ENCODE measurements at regions not wholly inside any gene's neighbourhood (a gene's known extent, or its start where the extent isn't known, plus 50 kb on each side); places are given as distances from the start of the nearest gene placed in this dataset.

- DNase-seq (ENCODE audit: low read depth, low spot score): no peak
- no peak overlapping the region for H3K4me3 ChIP-seq (ENCODE audit: low read depth, low read length)
- CTCF ChIA-PET: no interaction called here
- TF ChIP-seq CTCF (IDR thresholded peaks at IDR 0.05; ENCODE audit: insufficient read depth, low read length, missing control alignments): no peak
- POLR2A ChIA-PET: no interaction called here
Observed at GRCh38 chr7:18180685-18181084, 153.0 kb upstream of the PRPS1L1 start.

- POLR2A ChIA-PET: no interaction called here
- CTCF ChIA-PET: no interaction called here
- no peak for TF ChIP-seq CTCF (IDR thresholded peaks at IDR 0.05; ENCODE audit: insufficient read depth, low read length, missing control alignments)
- no peak for DNase-seq (ENCODE audit: low read depth, low spot score)
- H3K4me3 ChIP-seq (ENCODE audit: low read depth, low read length): no peak overlapping the region
Observed at GRCh38 chr7:18189500-18190126, 162.0 kb upstream of the PRPS1L1 start.

GRCh38 chr7:18191341-18191740 lies 163.7 kb upstream of the PRPS1L1 start:
- DNase-seq (ENCODE audit: low read depth, low spot score): no peak
- H3K4me3 ChIP-seq (ENCODE audit: low read depth, low read length): no peak overlapping the region
- TF ChIP-seq CTCF (IDR thresholded peaks at IDR 0.05; ENCODE audit: insufficient read depth, low read length, missing control alignments): no peak
- ChIA-PET CTCF (no interaction called here), POLR2A (no interaction called here)

- TF ChIP-seq CTCF (IDR thresholded peaks at IDR 0.05; ENCODE audit: insufficient read depth, low read length, missing control alignments): no peak
- H3K4me3 ChIP-seq (ENCODE audit: low read depth, low read length): no peak overlapping the region
- ChIA-PET CTCF (no interaction called here), POLR2A (no interaction called here)
- DNase-seq (ENCODE audit: low read depth, low spot score): no peak
Observed at GRCh38 chr7:18191862-18192625, 164.4 kb upstream of the PRPS1L1 start.

GRCh38 chr7:18194616-18195015 lies 167.0 kb upstream of the PRPS1L1 start:
- TF ChIP-seq CTCF (IDR thresholded peaks at IDR 0.05; ENCODE audit: insufficient read depth, low read length, missing control alignments): no peak
- no peak overlapping the region for H3K4me3 ChIP-seq (ENCODE audit: low read depth, low read length)
- CTCF ChIA-PET: no interaction called here
- no peak for DNase-seq (ENCODE audit: low read depth, low spot score)
- POLR2A ChIA-PET: no interaction called here

GRCh38 chr7:18196638-18197037 lies 169.0 kb upstream of the PRPS1L1 start:
- DNase-seq (ENCODE audit: low read depth, low spot score): no peak
- no peak overlapping the region for H3K4me3 ChIP-seq (ENCODE audit: low read depth, low read length)
- TF ChIP-seq CTCF (IDR thresholded peaks at IDR 0.05; ENCODE audit: insufficient read depth, low read length, missing control alignments): no peak
- ChIA-PET POLR2A (no interaction called here), CTCF (no interaction called here)

All from AG04449 (cell line).